ENCODE measurements at regions not wholly inside any gene's neighbourhood (a gene's known extent, or its start where the extent isn't known, plus 50 kb on each side); places are given as distances from the start of the nearest gene placed in this dataset.

DNA sequence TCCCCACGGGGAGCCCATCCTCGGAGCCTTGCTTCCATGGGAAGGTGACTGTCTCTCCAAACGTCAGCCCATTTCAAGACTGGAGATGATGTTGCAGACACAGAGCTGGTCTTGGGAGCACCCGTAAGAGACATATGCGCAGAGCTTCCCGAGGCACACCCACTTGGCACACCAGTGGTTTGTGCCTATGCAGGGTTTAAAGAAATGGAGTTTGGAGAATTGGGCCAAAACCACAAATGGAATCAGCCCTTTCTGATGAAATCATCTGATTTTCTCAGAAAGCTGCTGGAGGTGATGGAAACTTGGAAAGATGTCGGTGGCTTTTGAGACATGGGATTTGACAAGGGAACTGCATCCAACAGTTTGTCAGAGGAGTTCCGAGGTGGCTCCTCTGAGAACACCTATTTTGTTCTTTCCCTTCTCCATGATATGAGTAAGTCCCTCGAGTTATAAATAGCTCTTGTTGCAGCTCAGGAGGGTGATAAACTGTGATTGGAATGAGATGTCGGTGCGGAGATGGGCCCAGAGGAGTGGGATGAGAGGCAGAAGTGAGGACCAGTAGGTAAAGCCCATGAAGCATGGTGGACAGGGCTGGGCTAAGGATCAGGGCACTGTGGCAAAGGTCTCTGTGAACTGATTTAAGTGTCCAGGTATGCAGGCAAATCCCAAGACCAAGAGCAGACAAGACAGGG lies 225.7 kb downstream of the ACKR3 start:
- DNase-seq (ENCODE audit: low read depth in 2 of 2): no peak

DNA sequence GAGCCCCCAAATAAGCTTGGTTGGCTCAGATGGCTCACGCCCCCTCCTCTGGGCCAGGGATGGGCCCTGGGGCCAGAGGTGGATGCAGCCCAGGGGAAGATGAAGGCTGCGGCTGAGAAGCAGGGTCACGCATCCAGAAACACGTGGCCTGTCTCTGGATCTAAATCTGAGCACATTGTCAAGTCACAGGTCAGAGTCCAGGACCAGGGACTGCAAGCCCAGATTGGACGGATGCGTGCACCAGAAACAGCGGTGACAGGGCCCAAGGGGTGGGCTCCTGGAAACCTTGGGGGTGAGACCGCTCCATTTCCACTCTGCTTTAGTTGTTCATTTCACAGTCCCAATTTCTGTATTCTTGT lies 226.2 kb downstream of the ACKR3 start:
- DNase-seq (ENCODE audit: low read depth in 2 of 2): no peak

DNA sequence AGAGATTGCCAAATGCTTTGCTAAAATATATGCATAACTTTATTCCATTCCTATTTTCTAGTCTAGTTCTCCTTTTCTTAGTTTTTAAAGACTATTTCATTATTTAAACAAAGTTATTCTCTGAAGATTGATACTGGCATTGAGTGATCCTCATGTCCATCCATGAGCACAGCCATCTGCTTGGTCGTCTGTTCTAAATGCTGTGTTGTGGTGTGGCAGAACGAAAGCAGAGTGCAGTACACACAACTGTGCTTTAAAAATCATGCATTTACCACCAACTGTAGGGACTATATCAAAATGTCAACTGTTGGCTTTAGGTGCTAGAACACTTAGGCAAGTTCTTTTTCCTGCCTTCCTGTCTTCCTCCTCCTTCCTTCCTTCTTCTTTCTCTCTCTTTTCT lies 226.6 kb downstream of the ACKR3 start:
- DNase-seq (ENCODE audit: low read depth in 2 of 2): no peak

DNA sequence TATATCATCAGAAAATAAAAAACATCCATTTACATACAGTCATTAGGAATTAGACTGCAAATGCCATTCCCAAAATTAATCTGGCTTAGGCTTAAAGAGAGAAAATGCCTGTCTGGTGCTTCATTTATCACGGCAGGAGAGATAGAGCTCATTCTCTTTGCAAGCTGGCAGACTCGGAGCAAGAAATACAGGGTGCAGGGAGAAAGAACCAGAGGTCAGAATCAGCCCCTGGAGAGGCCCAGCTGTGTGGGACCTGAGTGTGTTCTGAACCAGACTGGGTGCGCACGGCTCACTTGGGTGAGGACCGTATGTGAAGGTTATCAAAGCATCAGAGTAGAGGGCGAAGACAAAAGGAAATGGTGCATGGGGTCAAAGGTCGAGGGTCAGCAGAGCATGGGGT lies 227.8 kb downstream of the ACKR3 start:
- DNase-seq (ENCODE audit: low read depth in 2 of 2): no peak

DNA sequence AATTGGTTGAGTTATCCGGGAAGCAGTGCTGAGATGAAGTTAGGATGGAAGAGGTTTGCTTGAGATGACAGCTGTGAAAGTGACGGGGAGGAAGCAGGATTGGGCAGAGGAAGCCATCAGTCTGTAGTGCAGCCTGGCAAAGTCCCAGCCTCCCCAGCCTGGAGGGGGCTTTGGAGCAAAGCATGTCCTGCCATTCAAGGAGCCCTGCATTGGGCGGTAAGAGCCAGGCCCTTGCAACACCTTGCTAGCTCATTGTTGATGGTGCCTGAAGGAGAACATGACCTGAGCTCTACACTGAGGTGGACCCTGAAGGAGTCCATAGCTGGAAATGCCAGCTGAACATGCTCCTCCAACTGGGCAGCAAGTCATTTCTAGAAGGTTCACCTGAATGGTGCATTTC lies 228.9 kb downstream of the ACKR3 start:
- no peak for DNase-seq (ENCODE audit: low read depth in 2 of 2)

DNA sequence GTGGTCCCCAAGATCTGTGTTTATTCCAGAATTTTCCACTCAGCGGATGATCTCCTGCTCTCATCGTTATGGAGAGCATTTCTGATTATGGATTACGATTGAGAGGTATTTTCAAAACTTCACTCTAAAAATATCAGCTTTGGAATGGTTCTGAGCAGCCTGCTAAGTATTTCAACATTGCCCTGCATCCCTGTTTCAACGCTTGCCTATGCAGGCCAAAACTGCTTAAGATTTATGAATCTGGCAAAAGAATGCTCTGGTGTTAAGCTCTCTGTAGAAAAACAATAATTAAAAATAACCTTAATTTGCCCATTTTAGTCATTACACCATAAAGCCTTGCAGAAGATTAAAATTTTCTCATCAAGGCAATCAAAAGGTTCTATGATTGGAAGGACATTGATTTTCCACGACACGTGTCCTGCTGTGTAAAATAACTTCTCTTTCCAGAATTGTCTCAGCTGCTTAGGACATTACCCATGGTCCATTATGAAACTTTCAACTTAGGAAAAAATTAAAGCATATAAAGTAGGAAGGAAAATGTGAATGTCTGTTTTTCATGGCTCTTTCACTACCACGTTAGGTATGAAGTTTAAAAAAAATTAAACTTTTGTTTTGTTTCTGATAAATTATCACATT lies 229.9 kb downstream of the ACKR3 start:
- DNase-seq (ENCODE audit: low read depth in 2 of 2): no peak

DNA sequence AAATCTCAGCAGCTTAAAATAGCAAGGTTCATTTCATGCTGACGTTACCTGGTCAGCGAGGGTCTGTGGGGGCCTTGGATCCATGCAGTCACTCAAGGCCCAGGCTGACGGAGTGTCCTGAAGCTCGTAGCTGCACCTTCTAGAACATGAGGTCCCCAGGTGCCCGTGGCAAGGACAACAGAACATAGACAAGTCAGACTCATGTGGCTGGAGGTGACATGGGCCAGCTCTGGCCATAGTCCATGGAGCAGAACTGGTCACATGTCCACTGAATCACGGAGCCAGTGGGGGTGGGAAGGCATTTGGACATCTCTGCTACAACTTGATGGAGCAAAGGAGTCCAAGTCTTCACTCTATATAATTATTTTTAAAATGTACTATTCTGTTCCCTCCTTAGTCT lies 233.2 kb downstream of the ACKR3 start:
- DNase-seq (ENCODE audit: low read depth in 2 of 2): no peak

DNA sequence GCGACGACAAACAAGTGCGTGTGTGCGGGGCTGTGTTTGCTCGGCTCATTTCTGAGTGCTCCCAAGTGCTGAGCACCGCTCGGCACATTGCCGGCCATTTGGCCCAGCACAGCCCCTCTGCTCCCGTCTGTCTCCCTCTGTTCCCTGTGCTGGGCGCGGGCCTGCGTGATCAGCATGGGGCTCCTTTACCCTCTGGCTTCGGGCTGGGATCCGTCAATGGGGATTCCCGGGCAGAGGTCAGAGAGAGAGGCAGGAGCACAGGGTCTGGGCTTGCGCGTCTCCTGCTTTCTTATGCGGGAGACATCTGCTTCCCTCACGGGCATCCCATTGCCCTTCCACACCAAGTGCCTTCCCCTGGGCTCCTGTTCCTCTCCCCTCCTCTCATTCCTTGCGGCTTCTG lies 234.0 kb downstream of the ACKR3 start:
- DNase-seq (ENCODE audit: low read depth in 2 of 2): no peak

DNA sequence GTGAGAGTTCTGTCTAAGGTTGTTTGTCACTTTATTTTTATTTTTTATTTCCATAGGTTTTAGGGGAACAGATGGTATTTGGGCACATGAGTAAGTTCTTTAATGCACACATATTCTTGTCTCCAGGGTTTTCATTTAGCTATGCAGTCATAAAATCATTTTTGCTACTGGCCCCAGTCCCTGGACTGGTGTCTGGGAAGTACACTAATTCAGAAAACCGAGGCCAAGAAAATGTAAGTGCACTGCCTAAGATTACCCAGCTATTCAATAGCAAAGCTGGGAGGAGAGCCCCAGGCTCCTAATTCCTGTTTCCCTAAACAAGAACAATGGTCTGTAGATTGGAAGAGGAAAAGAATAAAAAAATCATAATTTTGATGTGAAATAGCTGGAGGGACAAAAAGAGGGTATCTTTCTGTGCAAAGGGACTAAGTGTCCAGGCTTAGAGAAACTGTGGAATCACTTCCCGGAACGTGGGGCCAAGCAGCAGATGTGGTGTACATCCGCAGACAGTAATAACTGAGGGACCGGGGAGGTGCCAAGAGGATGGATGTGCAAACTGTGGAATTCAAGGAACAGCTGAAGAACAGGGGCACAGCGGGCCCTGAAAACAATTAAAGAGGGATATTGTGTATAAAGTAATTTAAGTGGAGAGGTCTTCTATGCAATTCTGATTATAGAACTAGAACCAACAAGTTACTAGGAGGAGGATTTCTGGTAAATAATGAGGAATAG lies 236.3 kb downstream of the ACKR3 start:
- DNase-seq (ENCODE audit: low read depth in 2 of 2): no peak

DNA sequence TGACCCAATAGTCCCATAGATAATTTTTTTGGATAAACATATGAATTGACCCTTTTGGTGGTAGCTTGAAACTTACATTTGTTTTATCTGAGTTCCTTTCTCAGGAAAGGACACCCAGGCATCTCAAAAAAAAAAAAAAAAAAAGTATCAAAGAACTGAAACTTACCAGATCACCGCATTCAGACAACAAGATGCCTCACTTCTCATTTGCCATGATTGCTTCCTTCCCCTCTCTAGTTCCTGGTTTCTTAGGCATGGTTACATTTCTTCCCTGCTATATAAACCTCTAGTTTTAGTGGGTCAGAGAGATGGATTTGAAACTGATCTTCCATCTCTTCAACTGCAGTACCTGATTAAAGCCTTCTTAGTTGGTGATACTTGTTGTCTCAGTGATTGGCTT lies 240.1 kb downstream of the ACKR3 start:
- no peak for DNase-seq (ENCODE audit: low read depth in 2 of 2)

DNA sequence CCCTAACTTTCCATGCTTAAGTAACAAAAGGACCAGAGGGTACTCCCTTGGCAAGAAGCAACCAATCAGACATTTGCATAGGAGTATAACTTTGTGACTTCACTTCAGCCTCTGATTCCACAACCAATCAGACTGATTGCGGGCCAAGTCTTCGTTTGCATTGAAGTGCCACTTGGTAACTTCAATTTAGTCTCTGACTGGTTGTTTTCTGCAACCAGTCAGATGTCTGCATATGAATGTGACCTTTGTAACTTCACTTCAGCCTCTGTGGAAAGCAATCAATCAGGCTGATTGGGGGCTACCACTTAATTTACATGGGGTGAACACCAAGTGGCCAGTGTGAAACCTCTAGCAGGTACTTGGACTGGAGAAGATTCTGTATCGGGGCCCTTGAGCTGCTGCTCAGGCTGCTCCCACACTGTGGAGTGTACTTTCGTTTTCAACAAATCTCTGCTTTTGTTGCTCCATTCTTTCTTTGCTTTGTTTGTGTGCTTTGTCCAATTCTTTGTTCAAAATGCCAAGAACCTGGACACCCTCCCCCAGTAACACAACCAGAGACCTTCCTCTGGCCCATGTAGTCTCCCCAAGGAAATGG lies 241.5 kb downstream of the ACKR3 start:
- no peak for DNase-seq (ENCODE audit: low read depth in 2 of 2)

DNA sequence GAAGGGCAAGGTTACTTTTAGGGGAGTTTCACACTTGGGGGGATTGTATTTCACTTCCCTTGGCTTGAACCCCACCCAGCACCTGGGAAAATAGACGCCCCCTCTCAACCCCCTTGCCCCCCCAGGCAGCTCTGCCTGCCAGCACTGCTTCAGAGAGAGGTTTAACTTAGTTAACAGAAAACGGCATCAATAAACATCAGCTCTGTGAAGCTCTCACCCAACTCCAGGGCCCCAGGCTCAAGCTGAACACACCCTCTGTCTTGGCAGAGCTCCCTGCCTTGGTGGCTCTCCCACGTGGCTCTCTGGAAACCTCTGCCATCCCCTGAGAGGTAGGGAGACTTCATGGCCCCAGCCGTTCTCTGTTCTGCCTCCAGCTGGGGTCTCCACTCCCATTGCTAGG lies 244.1 kb downstream of the ACKR3 start:
- DNase-seq (ENCODE audit: low read depth in 2 of 2): no peak

DNA sequence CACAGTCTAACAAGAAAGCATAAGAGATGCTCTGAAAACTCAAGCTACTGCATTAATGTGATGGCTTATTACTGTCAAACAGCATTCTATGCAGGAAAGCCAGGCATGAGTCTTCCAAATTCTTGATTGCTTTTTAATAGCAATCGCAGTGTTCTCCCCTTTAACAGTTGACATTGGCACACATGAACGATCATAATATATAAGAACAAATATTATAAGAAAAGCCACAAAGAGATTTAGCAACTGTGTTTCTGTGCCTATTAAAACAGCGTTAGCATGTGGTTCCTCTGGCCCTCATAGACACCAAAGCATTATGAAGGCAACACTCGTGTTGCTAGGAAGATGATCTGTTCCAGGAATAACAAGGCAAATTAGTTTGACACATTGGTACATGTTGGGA lies 245.0 kb downstream of the ACKR3 start:
- no peak for DNase-seq (ENCODE audit: low read depth in 2 of 2)

DNA sequence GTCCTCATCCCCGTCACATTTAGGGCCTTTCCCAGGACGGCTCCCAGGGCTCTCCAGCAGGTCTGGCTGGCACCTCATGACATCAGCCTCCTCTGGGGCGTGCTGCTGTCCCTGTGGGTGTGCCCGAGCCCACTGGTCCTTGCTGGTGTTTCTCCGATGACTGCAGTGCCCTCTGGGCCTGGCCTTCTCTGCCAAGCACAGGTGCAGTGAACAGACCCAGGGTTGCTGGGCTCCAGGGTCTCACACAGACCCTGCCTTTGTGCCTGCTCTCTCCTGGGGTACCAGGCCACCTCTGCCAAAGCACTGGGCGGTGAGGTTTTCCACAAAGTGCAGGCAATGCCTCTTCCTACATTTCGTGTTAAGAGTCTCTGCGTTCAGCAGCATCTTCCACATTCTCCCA lies 246.1 kb downstream of the ACKR3 start:
- no peak for DNase-seq (ENCODE audit: low read depth in 2 of 2)

DNA sequence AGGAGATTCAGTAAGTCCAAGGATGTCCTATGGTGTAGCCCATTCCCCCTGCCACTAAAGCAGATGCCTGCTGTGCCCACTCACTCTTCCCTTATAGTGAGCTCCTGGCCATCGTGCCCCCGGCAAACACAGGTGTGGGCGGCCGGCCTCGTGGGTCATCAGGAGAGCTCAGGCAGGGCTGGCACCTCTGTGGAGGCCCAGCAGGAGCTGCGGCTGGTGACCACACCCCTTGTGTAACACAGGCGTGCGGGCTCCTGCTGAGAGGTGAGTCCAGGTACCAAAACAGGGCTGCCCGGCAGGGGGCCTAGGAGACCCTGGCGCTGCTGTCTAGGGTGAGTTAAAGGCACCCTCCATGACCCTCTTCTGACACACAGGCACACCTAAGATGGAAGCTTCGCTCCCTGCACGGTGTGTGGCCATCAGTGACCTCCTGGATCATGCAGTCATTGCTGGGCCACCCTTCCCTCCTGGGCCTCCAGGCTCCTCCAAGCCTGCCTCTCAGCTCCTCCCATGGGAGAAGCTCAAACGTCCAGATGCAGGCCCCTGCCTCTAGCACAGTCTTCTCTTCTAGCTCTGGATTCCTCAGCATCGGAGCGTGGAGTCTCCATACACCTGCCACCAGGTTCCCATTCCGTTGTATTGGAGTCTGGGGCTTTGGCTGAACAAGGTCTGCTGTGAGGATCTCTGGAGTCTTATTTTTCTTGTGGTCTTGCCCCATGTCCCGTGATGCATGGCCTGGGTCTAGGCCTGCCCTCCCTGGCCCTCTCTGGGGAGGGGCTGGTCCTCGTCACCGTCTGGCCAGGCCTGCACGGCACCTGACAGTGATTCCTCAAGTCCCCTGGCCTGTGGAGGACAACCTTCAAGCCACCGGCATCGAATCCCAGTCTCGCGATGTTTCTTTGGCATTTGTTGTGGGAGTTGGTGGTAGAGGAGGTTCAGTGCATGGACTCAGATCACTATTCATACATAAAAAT lies 246.9 kb downstream of the ACKR3 start:
- no peak for DNase-seq (ENCODE audit: low read depth in 2 of 2)

DNA sequence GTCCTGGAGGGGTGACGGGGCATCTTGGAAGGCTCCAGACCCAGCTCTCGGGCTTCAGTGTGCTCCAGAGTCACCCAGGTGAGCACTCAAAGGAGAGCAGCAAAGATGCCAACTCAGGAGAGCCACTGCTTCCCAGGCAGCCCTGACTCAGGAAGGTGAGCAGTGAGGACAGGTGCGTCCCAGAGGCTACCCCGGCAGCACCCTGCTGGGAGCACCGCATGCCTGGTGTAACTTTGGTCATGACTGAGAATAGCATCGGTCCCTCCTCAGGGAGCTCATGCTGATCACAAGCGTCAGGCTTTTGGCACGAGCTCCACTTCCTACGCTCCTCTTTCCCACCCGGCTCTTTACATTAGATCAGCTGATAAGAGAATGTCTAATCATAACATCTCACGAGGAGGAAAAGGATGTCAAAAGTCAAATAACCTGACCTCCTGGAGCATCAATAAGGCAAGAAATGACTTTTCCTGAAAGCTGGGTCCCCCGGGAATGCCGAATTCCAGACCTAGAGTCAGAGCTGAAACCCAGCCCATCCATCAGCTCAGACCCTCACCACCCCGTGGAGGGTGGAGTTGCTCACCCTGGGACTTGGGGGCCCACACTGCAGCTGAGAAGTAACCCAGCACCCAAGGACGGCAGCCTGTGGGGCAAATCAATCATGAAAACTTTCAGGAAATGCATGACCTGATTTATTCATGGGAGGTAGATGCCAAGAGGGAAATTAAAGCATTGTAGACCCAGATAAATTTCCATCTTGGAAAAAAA lies 248.8 kb downstream of the ACKR3 start:
- no peak for DNase-seq (ENCODE audit: low read depth in 2 of 2)

DNA sequence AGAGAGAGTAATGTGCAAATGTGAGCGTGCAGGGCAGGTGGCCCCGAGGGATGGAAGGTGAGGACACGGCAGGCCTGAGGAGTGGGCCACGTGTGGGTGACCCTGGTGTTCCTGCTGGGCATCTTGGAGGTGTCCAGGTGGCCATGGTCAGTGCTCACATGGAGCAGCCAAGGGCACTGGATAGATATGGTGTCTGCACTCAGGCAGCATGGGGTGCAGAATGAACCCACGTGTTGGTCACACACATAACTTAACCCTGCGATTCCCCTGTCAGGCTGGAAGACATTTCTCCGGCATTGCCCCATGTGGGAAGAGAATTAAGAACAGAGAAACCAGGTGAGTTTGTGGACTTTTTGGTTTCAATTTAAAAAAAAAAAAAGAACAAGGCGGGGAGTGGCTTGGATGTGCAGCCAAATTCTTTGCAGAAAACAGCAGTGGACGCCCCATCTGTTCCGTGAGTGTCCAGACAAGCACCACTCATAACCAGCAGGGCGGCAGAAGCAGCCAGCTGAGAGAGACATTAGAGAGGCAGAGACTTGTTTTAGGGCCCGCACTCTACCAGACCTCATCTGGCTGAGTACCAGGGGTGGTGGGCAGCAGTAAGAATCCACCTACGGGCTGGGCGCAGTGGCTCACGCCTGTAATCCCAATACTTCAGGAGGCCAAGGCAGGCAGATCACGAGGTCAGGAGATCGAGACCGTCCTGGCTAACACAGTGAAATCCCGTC lies 249.8 kb downstream of the ACKR3 start:
- no peak for DNase-seq (ENCODE audit: low read depth in 2 of 2)

DNA sequence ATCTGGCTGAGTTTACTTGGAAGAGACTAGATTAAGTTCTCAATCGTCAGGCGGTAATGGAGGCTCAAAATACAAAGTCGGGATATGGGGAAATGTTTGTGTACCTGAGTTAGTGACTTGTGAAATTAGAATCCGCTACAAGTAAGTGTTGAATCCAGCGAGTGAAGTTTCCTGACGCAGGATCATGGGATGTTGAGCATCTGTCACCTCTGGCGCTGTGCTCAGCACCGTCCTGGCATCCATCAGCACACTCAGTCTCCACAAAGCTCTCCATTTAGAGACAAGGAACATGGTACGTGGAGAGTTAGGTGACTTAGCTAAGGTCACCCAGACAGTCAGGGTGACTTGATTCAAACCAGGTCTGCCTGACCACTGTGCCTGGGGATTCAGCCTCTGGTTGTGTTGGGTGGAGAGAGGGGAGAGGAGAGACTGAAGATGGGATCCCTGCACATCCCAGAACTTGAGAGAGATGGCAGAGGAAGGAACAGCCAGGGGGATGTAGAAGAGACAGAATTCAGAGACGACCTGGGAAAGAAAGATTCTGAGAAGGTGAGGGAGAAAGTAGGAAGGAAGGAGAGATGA lies 251.2 kb downstream of the ACKR3 start:
- no peak for DNase-seq (ENCODE audit: low read depth in 2 of 2)

DNA sequence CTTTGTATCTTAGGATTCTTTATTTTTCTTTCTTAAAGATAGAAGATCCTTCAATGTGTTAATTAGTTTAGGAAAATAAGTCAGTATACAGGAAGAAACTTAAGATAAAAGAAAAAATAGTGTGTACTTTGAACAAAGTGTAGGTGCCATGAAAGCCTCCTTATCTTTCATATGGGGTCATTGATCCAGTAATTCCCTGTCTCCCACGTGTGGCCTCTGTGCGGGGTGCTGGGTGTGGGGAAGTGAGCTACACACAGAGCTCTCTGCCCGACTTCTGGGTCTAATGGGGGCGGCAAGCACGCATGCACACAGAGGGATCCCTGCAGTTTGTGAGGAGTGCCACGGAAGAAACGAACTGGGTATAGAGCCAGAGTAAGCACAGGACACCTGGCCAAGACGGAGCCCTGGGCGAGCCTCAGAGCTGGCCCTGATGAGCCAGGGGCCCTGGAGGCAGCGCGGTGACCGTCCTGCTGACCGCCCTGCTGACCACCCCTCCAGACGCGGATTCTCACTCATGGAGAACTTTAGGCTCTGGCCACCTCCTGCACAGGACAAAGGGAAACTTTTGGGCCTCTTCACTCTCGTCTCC lies 253.5 kb downstream of the ACKR3 start:
- DNase-seq (ENCODE audit: low read depth in 2 of 2): no peak

Measured in dermis microvascular lymphatic vessel endothelial cell (primary cell).